ENCODE measurements at regions not wholly inside any gene's neighbourhood (a gene's known extent, or its start where the extent isn't known, plus 50 kb on each side); places are given as distances from the start of the nearest gene placed in this dataset.

- TF ChIP-seq CTCF (conservative IDR thresholded peaks at IDR 0.05 in 1 of 2, IDR thresholded peaks at IDR 0.05 in 1 of 2; ENCODE audit: low read depth in 1 of 2, low read length in 2 of 2) (no peak), EZH2 (IDR thresholded peaks at IDR 0.05; ENCODE audit: low read length, missing control alignments) (no peak)
Measured at GRCh38 chr14:40232302-40232701, 800.1 kb upstream of the FBXO33 start.

All from fibroblast of lung (primary cell).